ENCODE measurements at regions not wholly inside any gene's neighbourhood (a gene's known extent, or its start where the extent isn't known, plus 50 kb on each side); places are given as distances from the start of the nearest gene placed in this dataset.

GRCh38 chr1:105686026-105686425 is 1370.4 kb upstream of the PRMT6 start:
- no peak for TF ChIP-seq CTCF (IDR thresholded peaks at IDR 0.05; ENCODE audit: low read depth, low read length)
- H3K4me3 ChIP-seq (replicated peaks in 1 of 2; ENCODE audit: low read depth in 2 of 2, low read length in 2 of 2) = no peak overlapping the region
- no peak for DNase-seq (ENCODE audit: low read depth in 2 of 2)

GRCh38 chr1:105686874-105687690 is 1369.4 kb upstream of the PRMT6 start:
- DNase-seq (ENCODE audit: low read depth in 2 of 2) = no peak
- H3K4me3 ChIP-seq (replicated peaks in 1 of 2; ENCODE audit: low read depth in 2 of 2, low read length in 2 of 2) = no peak overlapping the region
- TF ChIP-seq CTCF (IDR thresholded peaks at IDR 0.05; ENCODE audit: low read depth, low read length) = no peak

GRCh38 chr1:105700723-105701122 is 1355.8 kb upstream of the PRMT6 start:
- no peak for DNase-seq (ENCODE audit: low read depth in 2 of 2)
- TF ChIP-seq CTCF (IDR thresholded peaks at IDR 0.05; ENCODE audit: low read depth, low read length) = no peak
- no peak overlapping the region for H3K4me3 ChIP-seq (replicated peaks in 1 of 2; ENCODE audit: low read depth in 2 of 2, low read length in 2 of 2)

- no peak for DNase-seq (ENCODE audit: low read depth in 2 of 2)
- no peak for TF ChIP-seq CTCF (IDR thresholded peaks at IDR 0.05; ENCODE audit: low read depth, low read length)
- no peak overlapping the region for H3K4me3 ChIP-seq (replicated peaks in 1 of 2; ENCODE audit: low read depth in 2 of 2, low read length in 2 of 2)
Measured at GRCh38 chr1:105724286-105724685, 1332.2 kb upstream of the PRMT6 start.

GRCh38 chr1:105730701-105731100 is 1325.8 kb upstream of the PRMT6 start:
- DNase-seq (ENCODE audit: low read depth in 2 of 2) = no peak
- TF ChIP-seq CTCF (IDR thresholded peaks at IDR 0.05; ENCODE audit: low read depth, low read length) = no peak
- no peak overlapping the region for H3K4me3 ChIP-seq (replicated peaks in 1 of 2; ENCODE audit: low read depth in 2 of 2, low read length in 2 of 2)

GRCh38 chr1:105736349-105736748 is 1320.1 kb upstream of the PRMT6 start:
- no peak overlapping the region for H3K4me3 ChIP-seq (replicated peaks in 1 of 2; ENCODE audit: low read depth in 2 of 2, low read length in 2 of 2)
- no peak for DNase-seq (ENCODE audit: low read depth in 2 of 2)
- no peak for TF ChIP-seq CTCF (IDR thresholded peaks at IDR 0.05; ENCODE audit: low read depth, low read length)

GRCh38 chr1:105779727-105780126 is 1276.7 kb upstream of the PRMT6 start:
- no peak for DNase-seq (ENCODE audit: low read depth in 2 of 2)
- no peak for TF ChIP-seq CTCF (IDR thresholded peaks at IDR 0.05; ENCODE audit: low read depth, low read length)
- H3K4me3 ChIP-seq (replicated peaks in 1 of 2; ENCODE audit: low read depth in 2 of 2, low read length in 2 of 2) = no peak overlapping the region

Measured in cardiac fibroblast (primary cell).